ENCODE measurements at regions not wholly inside any gene's neighbourhood (a gene's known extent, or its start where the extent isn't known, plus 50 kb on each side); places are given as distances from the start of the nearest gene placed in this dataset.

DNA sequence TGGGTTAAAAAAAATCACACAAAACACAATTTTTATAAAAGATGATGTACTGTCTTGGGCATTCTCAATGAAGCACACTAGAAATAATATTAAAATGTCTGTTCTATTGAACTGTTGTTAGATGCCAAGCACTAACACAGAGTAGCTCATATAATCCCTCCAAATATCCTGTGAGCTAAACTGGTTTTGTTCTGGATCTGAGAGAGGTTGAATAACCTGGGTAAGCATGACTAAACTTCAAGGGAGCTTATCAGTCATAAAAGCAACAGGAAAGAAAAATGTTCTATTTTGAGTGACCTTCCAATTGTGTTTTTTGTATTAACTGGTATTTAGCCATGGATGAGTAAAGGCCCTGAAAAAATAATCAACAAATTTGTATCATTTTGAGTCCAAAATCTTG, 175.3 kb downstream of the SMC2 start:
- Histone ChIP-seq H3K27me3 (ENCODE audit: control insufficient read depth in 2 of 2, insufficient read depth in 2 of 2, low read length in 2 of 2) (no peaks in the 10 kb centered on the region), H3K79me2 (ENCODE audit: control insufficient read depth, insufficient read depth, low read length) (no peaks in the 10 kb centered on the region), H2AFZ (ENCODE audit: low read depth, low read length) (no peak overlapping the region), H3K9me3 (replicated peaks; ENCODE audit: control insufficient read depth, insufficient read depth, low read length) (no peaks in the 10 kb centered on the region), H3K27ac (ENCODE audit: insufficient read depth, low read depth, low read length) (no peak overlapping the region), H3K4me3 (replicated peaks in 1 of 3; ENCODE audit: insufficient read depth in 1 of 3, low read depth in 1 of 3, low read length in 3 of 3) (no peak overlapping the region), H3K9me1 (replicated peaks; ENCODE audit: control insufficient read depth, extremely low read depth, insufficient read depth, low read length) (no peaks in the 10 kb centered on the region), H3K36me3 (ENCODE audit: control insufficient read depth in 2 of 2, extremely low read depth in 1 of 2, insufficient read depth in 2 of 2, low read length in 2 of 2) (no peaks in the 10 kb centered on the region), H3K9ac (replicated peaks; ENCODE audit: extremely low read depth, insufficient read depth, low read length) (no peak overlapping the region), H4K20me1 (replicated peaks; ENCODE audit: control insufficient read depth, extremely low read depth, insufficient read depth, low read length) (no peaks in the 10 kb centered on the region), H3K4me1 (ENCODE audit: control insufficient read depth, extremely low read depth, insufficient read depth, low read length) (no peaks in the 10 kb centered on the region), H3K4me2 (ENCODE audit: insufficient read depth, low read length) (no peak overlapping the region)
- intact Hi-C loops (cut with micrococcal nuclease) (no loop called here), dilution Hi-C loops (cut with MboI; ENCODE audit: extremely low pct_ligation_motif_present, low sequenced_read_pairs) (no loop called here)
- CTCF ChIA-PET: no interaction called here
- TF ChIP-seq, protein P1, sequence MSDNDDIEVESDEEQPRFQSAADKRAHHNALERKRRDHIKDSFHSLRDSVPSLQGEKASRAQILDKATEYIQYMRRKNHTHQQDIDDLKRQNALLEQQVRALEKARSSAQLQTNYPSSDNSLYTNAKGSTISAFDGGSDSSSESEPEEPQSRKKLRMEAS (IDR thresholded peaks at IDR 0.05; ENCODE audit: insufficient read depth, insufficient read length): no peak
- TF ChIP-seq, protein P2, sequence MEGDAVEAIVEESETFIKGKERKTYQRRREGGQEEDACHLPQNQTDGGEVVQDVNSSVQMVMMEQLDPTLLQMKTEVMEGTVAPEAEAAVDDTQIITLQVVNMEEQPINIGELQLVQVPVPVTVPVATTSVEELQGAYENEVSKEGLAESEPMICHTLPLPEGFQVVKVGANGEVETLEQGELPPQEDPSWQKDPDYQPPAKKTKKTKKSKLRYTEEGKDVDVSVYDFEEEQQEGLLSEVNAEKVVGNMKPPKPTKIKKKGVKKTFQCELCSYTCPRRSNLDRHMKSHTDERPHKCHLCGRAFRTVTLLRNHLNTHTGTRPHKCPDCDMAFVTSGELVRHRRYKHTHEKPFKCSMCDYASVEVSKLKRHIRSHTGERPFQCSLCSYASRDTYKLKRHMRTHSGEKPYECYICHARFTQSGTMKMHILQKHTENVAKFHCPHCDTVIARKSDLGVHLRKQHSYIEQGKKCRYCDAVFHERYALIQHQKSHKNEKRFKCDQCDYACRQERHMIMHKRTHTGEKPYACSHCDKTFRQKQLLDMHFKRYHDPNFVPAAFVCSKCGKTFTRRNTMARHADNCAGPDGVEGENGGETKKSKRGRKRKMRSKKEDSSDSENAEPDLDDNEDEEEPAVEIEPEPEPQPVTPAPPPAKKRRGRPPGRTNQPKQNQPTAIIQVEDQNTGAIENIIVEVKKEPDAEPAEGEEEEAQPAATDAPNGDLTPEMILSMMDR (IDR thresholded peaks at IDR 0.05; ENCODE audit: extremely low read depth in 1 of 2, insufficient read depth in 1 of 2, low read depth in 1 of 2, low read length in 2 of 2): no peak
- TF ChIP-seq JUN (IDR thresholded peaks at IDR 0.05; ENCODE audit: borderline replicate concordance, insufficient read depth, insufficient read length, low read depth): no peak
- TF ChIP-seq EZH2 (IDR thresholded peaks at IDR 0.05; ENCODE audit: borderline replicate concordance, low read depth, low read length, severe bottlenecking): no peak
- no peak for TF ChIP-seq POLR2A (IDR thresholded peaks at IDR 0.05; ENCODE audit: low read depth, low read length)
- no peak for TF ChIP-seq MYC (IDR thresholded peaks at IDR 0.05; ENCODE audit: low read depth, low read length)
- TF ChIP-seq GATA2 (IDR thresholded peaks at IDR 0.05; ENCODE audit: insufficient read depth, insufficient read length, low read depth, low read length): no peak
- DNase-seq (ENCODE audit: low read depth, low spot score) (no peak), FAIRE-seq (no peak)
- no TSS peak for BruUV-seq (replicated peaks)
- POLR2A ChIA-PET: no interaction called here

Measured in endothelial cell of umbilical vein (primary cell).